22Rv1 (cell line): ENCODE measurements at regions not wholly inside any gene's neighbourhood (a gene's known extent, or its start where the extent isn't known, plus 50 kb on each side); places are given as distances from the start of the nearest gene placed in this dataset.

Source experiments
- ZFX ChIP-seq: fragments of 450-650 bp; IDR thresholded peaks from 2 replicates; pipeline ENCODE4 v1.6.1; 2017; ENCODE audit warnings: antibody characterized with exemption, borderline replicate concordance
- TF ChIP-seq, protein P1 (sequence below): fragments of 450-650 bp; IDR thresholded peaks from 2 replicates; pipeline ENCODE4 v1.5.1; 2017; ENCODE audit warnings: mild to moderate bottlenecking

DNA sequence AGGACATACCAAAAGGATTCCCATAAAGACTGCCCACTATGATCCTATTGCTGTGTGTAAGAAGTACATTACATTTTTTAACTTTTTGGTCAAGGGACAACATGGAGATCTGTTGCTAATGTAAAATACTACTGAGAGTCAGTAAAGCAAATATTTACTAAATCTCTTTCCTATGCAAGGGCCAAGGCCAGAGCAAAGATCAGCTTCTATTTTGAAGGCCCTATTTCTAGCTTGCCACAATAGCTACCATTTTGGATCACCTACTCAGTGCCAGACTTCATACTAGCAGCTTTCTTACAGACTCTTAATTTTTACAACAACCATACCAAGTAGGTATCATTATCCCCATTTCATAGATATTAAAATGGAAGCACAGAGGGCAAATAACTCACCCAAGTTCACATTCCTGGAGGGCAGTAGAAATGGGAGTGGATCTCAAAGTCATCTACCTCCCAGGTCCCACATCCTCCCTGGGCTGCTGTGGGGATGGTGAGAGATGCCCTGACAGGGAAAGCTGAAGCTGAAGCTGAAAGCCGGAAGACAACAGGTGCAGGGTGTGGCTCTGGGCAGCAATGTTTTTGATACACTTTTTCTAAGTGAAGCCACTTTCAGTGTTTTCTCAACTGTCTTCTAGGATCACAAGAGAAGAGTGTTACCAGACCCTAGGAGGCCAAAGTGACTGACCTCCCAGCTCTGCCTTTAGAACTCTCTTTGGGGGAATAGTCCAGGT is 321.2 kb downstream of the UBE3D start:
- TF ChIP-seq, protein P1, sequence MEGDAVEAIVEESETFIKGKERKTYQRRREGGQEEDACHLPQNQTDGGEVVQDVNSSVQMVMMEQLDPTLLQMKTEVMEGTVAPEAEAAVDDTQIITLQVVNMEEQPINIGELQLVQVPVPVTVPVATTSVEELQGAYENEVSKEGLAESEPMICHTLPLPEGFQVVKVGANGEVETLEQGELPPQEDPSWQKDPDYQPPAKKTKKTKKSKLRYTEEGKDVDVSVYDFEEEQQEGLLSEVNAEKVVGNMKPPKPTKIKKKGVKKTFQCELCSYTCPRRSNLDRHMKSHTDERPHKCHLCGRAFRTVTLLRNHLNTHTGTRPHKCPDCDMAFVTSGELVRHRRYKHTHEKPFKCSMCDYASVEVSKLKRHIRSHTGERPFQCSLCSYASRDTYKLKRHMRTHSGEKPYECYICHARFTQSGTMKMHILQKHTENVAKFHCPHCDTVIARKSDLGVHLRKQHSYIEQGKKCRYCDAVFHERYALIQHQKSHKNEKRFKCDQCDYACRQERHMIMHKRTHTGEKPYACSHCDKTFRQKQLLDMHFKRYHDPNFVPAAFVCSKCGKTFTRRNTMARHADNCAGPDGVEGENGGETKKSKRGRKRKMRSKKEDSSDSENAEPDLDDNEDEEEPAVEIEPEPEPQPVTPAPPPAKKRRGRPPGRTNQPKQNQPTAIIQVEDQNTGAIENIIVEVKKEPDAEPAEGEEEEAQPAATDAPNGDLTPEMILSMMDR: no peak
- TF ChIP-seq ZFX: no peak
